ENCODE measurements at regions not wholly inside any gene's neighbourhood (a gene's known extent, or its start where the extent isn't known, plus 50 kb on each side); places are given as distances from the start of the nearest gene placed in this dataset.
"Not testable (repeated sequence)": the region's sequence is repeated elsewhere in the genome, so short reads cannot be mapped to it uniquely, and the experiment has no call there.

- no peak for TF ChIP-seq CTCF (IDR thresholded peaks at IDR 0.05)
- Mint-ChIP-seq H3K9me3 (ENCODE audit: unreplicated experiment) (peaks cover 21% of the 10 kb centered on the region), H3K27me3 (ENCODE audit: unreplicated experiment) (no peaks in the 10 kb centered on the region), H3K4me3 (ENCODE audit: unreplicated experiment) (no peak overlapping the region), H3K36me3 (ENCODE audit: unreplicated experiment) (no peaks in the 10 kb centered on the region), H3K4me1 (ENCODE audit: unreplicated experiment) (no peaks in the 10 kb centered on the region), H3K27ac (ENCODE audit: unreplicated experiment) (no peak overlapping the region)
- no peak for DNase-seq (ENCODE audit: extremely low spot score, unreplicated experiment)
Observed at GRCh38 chr5:101539315-101539714, 636.2 kb upstream of the ST8SIA4 start.

GRCh38 chr5:101535626-101536025, 632.5 kb upstream of the ST8SIA4 start:
- no peak for TF ChIP-seq CTCF (IDR thresholded peaks at IDR 0.05)
- H3K4me1 Mint-ChIP-seq (ENCODE audit: unreplicated experiment) = no peaks in the 10 kb centered on the region
- H3K4me3 Mint-ChIP-seq (ENCODE audit: unreplicated experiment) = no peak overlapping the region
- no peak overlapping the region for H3K27ac Mint-ChIP-seq (ENCODE audit: unreplicated experiment)
- H3K27me3 Mint-ChIP-seq (ENCODE audit: unreplicated experiment) = no peaks in the 10 kb centered on the region
- H3K9me3 Mint-ChIP-seq (ENCODE audit: unreplicated experiment) = peaks cover 29% of the 10 kb centered on the region
- no peak for DNase-seq (ENCODE audit: extremely low spot score, unreplicated experiment)
- no peaks in the 10 kb centered on the region for H3K36me3 Mint-ChIP-seq (ENCODE audit: unreplicated experiment)

- no peak for TF ChIP-seq CTCF (IDR thresholded peaks at IDR 0.05)
- no peak overlapping the region for H3K4me3 Mint-ChIP-seq (ENCODE audit: unreplicated experiment)
- no peaks in the 10 kb centered on the region for H3K27me3 Mint-ChIP-seq (ENCODE audit: unreplicated experiment)
- peaks cover 34% of the 10 kb centered on the region for H3K9me3 Mint-ChIP-seq (ENCODE audit: unreplicated experiment)
- no peak overlapping the region for H3K27ac Mint-ChIP-seq (ENCODE audit: unreplicated experiment)
- H3K4me1 Mint-ChIP-seq (ENCODE audit: unreplicated experiment) = no peaks in the 10 kb centered on the region
- no peak for DNase-seq (ENCODE audit: extremely low spot score, unreplicated experiment)
- no peaks in the 10 kb centered on the region for H3K36me3 Mint-ChIP-seq (ENCODE audit: unreplicated experiment)
Observed at GRCh38 chr5:101534491-101535110, 631.5 kb upstream of the ST8SIA4 start.

GRCh38 chr5:101532430-101532829, 629.3 kb upstream of the ST8SIA4 start:
- Mint-ChIP-seq H3K9me3 (ENCODE audit: unreplicated experiment) (peaks cover 32% of the 10 kb centered on the region), H3K4me3 (ENCODE audit: unreplicated experiment) (no peak overlapping the region), H3K27ac (ENCODE audit: unreplicated experiment) (no peak overlapping the region), H3K4me1 (ENCODE audit: unreplicated experiment) (no peaks in the 10 kb centered on the region), H3K36me3 (ENCODE audit: unreplicated experiment) (no peaks in the 10 kb centered on the region), H3K27me3 (ENCODE audit: unreplicated experiment) (no peaks in the 10 kb centered on the region)
- DNase-seq (ENCODE audit: extremely low spot score, unreplicated experiment) = no peak
- no peak for TF ChIP-seq CTCF (IDR thresholded peaks at IDR 0.05)

- DNase-seq (ENCODE audit: extremely low spot score, unreplicated experiment) = no peak
- no peaks in the 10 kb centered on the region for H3K36me3 Mint-ChIP-seq (ENCODE audit: unreplicated experiment)
- H3K9me3 Mint-ChIP-seq (ENCODE audit: unreplicated experiment) = peaks cover 30% of the 10 kb centered on the region
- H3K4me1 Mint-ChIP-seq (ENCODE audit: unreplicated experiment) = no peaks in the 10 kb centered on the region
- H3K4me3 Mint-ChIP-seq (ENCODE audit: unreplicated experiment) = no peak overlapping the region
- TF ChIP-seq CTCF (IDR thresholded peaks at IDR 0.05) = no peak
- no peaks in the 10 kb centered on the region for H3K27me3 Mint-ChIP-seq (ENCODE audit: unreplicated experiment)
- H3K27ac Mint-ChIP-seq (ENCODE audit: unreplicated experiment) = no peak overlapping the region
Observed at GRCh38 chr5:101531026-101531425, 627.9 kb upstream of the ST8SIA4 start.

GRCh38 chr5:101529094-101529493, 626.0 kb upstream of the ST8SIA4 start:
- peaks cover 25% of the 10 kb centered on the region for H3K9me3 Mint-ChIP-seq (ENCODE audit: unreplicated experiment)
- not testable (repeated sequence) for H3K4me3 Mint-ChIP-seq (ENCODE audit: unreplicated experiment); H3K4me1 Mint-ChIP-seq (ENCODE audit: unreplicated experiment); H3K27me3 Mint-ChIP-seq (ENCODE audit: unreplicated experiment); H3K36me3 Mint-ChIP-seq (ENCODE audit: unreplicated experiment); H3K27ac Mint-ChIP-seq (ENCODE audit: unreplicated experiment); DNase-seq (ENCODE audit: extremely low spot score, unreplicated experiment)

All from osteocyte (in vitro differentiated cells).